ENCODE measurements at regions not wholly inside any gene's neighbourhood (a gene's known extent, or its start where the extent isn't known, plus 50 kb on each side); places are given as distances from the start of the nearest gene placed in this dataset.
A peak's percentile ranks its signal among the peaks of the same experiment; 100 is the strongest.

DNA sequence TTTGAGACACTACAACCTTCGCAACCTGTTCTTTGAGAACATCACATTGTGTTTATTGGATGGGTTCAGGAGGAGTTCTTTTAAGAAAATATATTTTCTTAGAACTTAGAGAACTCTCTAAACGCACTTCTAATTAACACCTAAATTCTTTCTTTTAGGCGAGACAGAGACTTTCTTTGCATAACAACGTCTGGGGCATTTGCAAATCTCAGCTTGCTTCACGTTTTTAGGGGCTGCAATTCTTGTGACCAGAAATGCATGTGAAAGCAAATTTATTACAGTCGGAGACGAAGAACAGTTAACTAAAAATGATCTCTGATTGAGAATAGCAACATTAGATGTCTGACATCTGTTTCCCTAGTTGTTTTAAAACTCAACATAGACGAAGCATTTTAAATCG lies 568.3 kb upstream of the ZNF717 start:
- TF ChIP-seq, protein P1, sequence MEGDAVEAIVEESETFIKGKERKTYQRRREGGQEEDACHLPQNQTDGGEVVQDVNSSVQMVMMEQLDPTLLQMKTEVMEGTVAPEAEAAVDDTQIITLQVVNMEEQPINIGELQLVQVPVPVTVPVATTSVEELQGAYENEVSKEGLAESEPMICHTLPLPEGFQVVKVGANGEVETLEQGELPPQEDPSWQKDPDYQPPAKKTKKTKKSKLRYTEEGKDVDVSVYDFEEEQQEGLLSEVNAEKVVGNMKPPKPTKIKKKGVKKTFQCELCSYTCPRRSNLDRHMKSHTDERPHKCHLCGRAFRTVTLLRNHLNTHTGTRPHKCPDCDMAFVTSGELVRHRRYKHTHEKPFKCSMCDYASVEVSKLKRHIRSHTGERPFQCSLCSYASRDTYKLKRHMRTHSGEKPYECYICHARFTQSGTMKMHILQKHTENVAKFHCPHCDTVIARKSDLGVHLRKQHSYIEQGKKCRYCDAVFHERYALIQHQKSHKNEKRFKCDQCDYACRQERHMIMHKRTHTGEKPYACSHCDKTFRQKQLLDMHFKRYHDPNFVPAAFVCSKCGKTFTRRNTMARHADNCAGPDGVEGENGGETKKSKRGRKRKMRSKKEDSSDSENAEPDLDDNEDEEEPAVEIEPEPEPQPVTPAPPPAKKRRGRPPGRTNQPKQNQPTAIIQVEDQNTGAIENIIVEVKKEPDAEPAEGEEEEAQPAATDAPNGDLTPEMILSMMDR (IDR thresholded peaks at IDR 0.05; ENCODE audit: insufficient read depth, low read depth, low read length): no peak
- no peak overlapping the region for H3K4me3 ChIP-seq (ENCODE audit: low read depth, low read length)
- no peak for DNase-seq (ENCODE audit: low read depth)

DNA sequence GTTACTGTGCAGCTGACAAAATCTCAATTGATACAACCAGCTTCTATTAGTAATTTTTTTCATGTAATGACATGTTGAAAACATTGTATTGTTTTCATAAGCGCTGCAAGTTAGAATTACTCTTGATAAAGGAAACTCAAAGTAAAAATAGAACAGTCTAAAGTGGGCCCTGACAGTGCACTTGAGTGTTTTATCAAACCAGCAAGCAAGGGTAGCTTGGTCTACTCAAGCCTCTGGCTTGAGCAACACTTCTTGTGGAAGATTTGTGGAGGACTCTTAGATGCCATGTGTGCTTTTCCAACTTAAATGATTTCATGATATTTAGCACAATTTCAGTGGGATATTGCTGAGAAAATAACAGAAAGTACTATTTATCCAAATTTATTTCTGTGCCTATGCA lies 575.7 kb upstream of the ZNF717 start:
- TF ChIP-seq, protein P1 (IDR thresholded peaks at IDR 0.05; ENCODE audit: insufficient read depth, low read depth, low read length): no peak
- no peak overlapping the region for H3K4me3 ChIP-seq (ENCODE audit: low read depth, low read length)
- DNase-seq (ENCODE audit: low read depth): no peak

DNA sequence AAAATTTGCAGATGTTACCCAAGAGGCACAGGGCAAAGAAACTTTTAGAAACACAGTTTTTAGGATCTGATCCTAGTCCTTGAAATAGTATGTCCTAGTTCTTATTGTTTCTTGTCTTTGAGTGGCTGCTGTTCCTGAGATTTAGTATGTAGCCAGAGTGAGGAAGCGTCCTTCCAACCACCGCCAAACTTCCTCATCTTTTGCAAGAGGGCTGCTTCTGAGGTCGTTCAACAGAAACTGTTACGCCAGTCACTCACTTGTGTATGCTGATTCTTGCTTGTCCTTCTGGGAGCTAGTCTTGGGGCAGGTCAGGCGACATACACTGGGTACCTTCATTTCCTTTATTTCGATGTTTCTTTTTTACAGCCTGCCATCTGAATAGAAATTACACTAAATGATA lies 577.3 kb upstream of the ZNF717 start:
- H3K4me3 ChIP-seq (ENCODE audit: low read depth, low read length): no peak overlapping the region
- DNase-seq (ENCODE audit: low read depth): no peak
- TF ChIP-seq, protein P1 (IDR thresholded peaks at IDR 0.05; ENCODE audit: insufficient read depth, low read depth, low read length): no peak

DNA sequence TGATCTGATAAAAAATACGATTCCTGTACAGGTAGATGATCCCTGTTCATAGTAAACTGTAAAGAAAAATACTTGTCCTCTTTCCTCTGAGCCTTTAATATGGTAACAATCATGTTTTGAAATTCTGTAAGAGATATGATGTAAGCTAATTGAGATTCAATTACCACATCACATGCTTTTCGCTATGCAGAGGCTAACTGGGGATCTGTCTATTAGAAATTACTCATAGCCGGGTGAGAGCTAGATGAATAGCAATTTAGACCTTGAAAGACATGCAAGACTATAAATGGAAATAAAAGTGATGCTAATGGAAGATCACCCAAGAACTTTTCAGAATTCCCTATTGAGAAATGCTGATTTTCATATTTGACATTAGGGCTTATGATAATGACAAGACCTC lies 579.9 kb upstream of the ZNF717 start:
- no peak for DNase-seq (ENCODE audit: low read depth)
- TF ChIP-seq, protein P1 (IDR thresholded peaks at IDR 0.05; ENCODE audit: insufficient read depth, low read depth, low read length): no peak
- no peak overlapping the region for H3K4me3 ChIP-seq (ENCODE audit: low read depth, low read length)

DNA sequence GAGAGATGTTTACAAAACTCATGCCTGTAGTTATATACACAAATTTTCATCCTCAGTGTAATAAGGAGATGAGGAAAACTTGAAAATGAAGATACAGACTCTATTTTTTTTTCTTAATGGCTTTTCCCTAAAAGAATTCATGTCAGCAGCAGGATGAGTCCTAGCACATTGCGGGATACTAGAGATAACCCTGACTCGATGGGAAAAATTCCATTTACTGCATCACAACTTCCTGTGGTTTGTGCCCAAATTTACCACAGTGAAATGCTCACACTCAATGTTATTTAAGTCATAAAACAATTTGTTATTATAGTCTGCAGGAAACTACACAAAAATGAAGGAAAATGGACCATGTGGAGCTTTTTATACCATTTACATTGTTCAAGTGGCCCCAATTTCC lies 581.9 kb upstream of the ZNF717 start:
- TF ChIP-seq, protein P1 (IDR thresholded peaks at IDR 0.05; ENCODE audit: insufficient read depth, low read depth, low read length): no peak
- DNase-seq (ENCODE audit: low read depth): peak; percentile 65
- no peak overlapping the region for H3K4me3 ChIP-seq (ENCODE audit: low read depth, low read length)

DNA sequence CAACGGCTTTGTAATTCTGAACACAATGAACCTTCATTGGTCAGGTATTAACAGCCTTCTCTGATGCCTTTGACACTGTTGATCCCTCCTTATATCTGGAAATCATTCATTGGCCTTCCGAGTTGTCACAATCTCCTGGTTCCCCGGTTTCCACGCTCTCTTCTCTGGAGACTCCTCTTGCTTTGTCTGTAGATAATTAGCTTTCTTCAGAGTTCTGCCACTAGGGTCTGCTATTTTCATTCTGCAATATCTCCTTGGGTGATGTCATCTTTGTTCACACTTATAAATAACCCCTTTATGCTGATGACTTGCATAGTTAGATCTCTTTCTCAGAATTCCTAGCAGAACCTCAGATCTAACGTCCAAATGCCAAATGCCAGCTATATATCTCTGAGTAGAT lies 583.8 kb upstream of the ZNF717 start:
- no peak overlapping the region for H3K4me3 ChIP-seq (ENCODE audit: low read depth, low read length)
- TF ChIP-seq, protein P1 (IDR thresholded peaks at IDR 0.05; ENCODE audit: insufficient read depth, low read depth, low read length): peak; percentile 40
- peak; percentile 21 for DNase-seq (ENCODE audit: low read depth)

DNA sequence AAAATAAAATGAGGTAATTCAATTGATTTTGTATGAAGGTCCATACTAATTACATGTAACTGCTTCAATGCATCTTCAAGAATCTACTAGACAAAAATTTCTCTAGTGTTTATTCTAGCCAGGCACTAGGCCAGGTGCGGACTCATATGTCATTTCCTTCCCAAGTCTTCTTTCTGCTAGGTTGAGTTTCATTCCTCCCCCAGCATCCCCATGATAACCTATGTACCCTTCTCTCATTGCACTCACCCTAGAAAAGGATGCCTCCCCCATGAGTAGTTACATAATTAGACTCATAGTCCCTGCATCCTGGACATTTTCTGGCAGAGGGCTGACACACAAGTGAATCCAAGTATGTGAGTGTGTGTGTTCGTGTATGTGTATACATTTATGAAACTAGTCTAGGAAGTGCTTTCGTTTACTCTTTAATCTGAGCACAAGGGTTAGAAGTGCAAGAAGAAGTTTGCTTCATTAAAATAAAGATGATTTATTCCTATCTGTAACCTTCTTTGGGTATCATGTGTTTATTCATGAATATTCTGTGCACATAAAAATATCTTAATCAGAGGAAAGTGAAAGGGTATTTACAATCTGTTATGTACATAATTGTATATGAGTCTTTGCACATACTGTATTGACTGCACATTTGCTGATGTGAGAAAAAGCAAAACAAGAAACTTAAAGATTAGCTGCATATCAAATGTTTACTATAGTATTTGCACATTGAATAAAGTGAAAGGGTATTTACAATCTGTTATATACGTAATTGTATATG lies 585.6 kb upstream of the ZNF717 start:
- H3K4me3 ChIP-seq (ENCODE audit: low read depth, low read length): no peak overlapping the region
- DNase-seq (ENCODE audit: low read depth): no peak
- TF ChIP-seq, protein P1 (IDR thresholded peaks at IDR 0.05; ENCODE audit: insufficient read depth, low read depth, low read length): no peak

Data from fibroblast of villous mesenchyme (primary cell).